ENCODE measurements at regions not wholly inside any gene's neighbourhood (a gene's known extent, or its start where the extent isn't known, plus 50 kb on each side); places are given as distances from the start of the nearest gene placed in this dataset.

DNA sequence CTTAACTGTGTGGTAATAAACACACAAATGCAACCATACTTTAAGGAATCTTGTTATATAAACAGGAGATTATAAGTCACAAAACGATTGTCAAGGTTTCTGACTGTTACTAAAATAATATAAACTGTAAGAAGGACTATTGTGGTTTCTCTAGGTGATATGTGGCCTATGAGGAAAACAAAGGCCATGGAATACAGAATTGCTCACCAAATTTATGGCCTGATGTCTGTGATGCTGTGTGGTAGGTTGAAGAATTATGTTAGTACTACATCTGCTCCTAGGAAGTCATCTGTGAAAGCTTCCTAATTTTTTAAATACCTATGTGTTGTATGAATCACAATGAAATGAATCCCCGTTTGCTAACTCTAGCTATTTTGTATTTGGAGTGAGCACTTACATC lies 875.4 kb upstream of the MAP3K7 start:
- DNase-seq (no peak), ATAC-seq (no peak)
- POLR2A ChIA-PET, result no interaction called here
- H3K9me3 Mint-ChIP-seq, result peaks cover 1% of the 10 kb centered on the region
- H3K4me1 Mint-ChIP-seq (ENCODE audit: low read depth), result no peaks in the 10 kb centered on the region
- H3K36me3 Mint-ChIP-seq (ENCODE audit: low read depth), result no peaks in the 10 kb centered on the region
- TF ChIP-seq, protein P1, sequence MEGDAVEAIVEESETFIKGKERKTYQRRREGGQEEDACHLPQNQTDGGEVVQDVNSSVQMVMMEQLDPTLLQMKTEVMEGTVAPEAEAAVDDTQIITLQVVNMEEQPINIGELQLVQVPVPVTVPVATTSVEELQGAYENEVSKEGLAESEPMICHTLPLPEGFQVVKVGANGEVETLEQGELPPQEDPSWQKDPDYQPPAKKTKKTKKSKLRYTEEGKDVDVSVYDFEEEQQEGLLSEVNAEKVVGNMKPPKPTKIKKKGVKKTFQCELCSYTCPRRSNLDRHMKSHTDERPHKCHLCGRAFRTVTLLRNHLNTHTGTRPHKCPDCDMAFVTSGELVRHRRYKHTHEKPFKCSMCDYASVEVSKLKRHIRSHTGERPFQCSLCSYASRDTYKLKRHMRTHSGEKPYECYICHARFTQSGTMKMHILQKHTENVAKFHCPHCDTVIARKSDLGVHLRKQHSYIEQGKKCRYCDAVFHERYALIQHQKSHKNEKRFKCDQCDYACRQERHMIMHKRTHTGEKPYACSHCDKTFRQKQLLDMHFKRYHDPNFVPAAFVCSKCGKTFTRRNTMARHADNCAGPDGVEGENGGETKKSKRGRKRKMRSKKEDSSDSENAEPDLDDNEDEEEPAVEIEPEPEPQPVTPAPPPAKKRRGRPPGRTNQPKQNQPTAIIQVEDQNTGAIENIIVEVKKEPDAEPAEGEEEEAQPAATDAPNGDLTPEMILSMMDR (IDR thresholded peaks at IDR 0.05), result no peak
- no peak overlapping the region for H3K4me3 Mint-ChIP-seq
- CTCF ChIA-PET, result no interaction called here
- intact Hi-C loops (cut with micrococcal nuclease), result no loop called here
- H3K27ac Mint-ChIP-seq, result no peak overlapping the region
- H3K27me3 Mint-ChIP-seq, result no peaks in the 10 kb centered on the region

DNA sequence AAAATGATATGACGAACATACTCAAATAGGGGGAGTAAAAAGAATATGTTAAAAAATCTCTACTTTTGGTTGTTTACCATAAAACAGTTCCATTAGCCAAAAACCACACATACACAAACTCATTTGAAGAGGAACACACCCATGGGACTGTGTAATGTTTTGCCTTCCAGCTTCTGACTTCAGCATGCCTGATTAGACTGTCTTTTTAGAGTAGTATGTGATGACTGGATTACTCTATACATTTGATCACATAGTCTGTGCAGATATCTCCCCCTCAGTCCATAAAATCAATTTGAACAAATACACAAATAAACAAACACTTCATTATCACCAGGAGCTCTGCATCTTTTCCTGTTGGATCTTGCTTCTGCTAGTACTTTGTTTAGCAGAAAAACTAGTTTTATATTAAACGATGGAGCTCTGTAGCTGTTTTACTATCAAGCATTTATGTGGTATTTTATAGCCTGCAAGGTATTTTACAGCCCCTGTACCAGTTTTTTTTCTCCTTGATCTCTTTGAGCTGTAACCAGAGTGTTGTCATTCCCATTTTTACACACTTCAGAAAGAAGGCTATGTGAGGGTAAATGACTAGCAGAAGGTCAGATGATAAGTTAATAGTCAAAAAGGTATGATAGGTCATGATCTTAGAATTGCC lies 866.5 kb upstream of the MAP3K7 start:
- Mint-ChIP-seq H3K9me3 (peaks cover 1% of the 10 kb centered on the region), H3K36me3 (ENCODE audit: low read depth) (no peaks in the 10 kb centered on the region), H3K4me3 (no peak overlapping the region), H3K4me1 (ENCODE audit: low read depth) (no peaks in the 10 kb centered on the region), H3K27ac (no peak overlapping the region), H3K27me3 (no peaks in the 10 kb centered on the region)
- DNase-seq, result no peak
- CTCF ChIA-PET, result no interaction called here
- ATAC-seq, result no peak
- TF ChIP-seq, protein P1 (IDR thresholded peaks at IDR 0.05), result no peak
- intact Hi-C loops (cut with micrococcal nuclease), result no loop called here
- POLR2A ChIA-PET, result no interaction called here

DNA sequence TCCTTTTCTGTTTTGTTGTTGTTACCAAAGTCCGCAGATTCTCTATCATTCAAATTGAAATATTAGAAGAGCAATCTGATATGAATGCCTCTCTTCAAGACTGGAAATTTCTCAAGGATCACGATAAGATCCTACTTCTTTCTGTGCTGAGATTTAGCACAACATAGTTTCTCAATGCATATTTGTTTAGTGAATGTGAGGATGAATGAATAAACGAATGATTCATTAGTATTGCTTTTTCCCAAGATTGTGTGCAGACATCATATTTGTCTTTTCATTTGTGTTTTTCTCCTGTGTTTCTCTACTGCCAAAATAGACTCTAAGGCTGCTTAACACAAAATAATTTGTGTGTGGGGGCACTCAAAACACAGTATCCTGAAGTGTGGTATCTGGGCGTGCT lies 862.7 kb upstream of the MAP3K7 start:
- TF ChIP-seq, protein P1 (IDR thresholded peaks at IDR 0.05), result no peak
- ATAC-seq, result no peak
- intact Hi-C loops (cut with micrococcal nuclease), result no loop called here
- Mint-ChIP-seq H3K27me3 (no peaks in the 10 kb centered on the region), H3K4me3 (no peak overlapping the region), H3K4me1 (ENCODE audit: low read depth) (no peaks in the 10 kb centered on the region), H3K27ac (no peak overlapping the region), H3K36me3 (ENCODE audit: low read depth) (no peaks in the 10 kb centered on the region), H3K9me3 (no peaks in the 10 kb centered on the region)
- ChIA-PET CTCF (no interaction called here), POLR2A (no interaction called here)
- no peak for DNase-seq

DNA sequence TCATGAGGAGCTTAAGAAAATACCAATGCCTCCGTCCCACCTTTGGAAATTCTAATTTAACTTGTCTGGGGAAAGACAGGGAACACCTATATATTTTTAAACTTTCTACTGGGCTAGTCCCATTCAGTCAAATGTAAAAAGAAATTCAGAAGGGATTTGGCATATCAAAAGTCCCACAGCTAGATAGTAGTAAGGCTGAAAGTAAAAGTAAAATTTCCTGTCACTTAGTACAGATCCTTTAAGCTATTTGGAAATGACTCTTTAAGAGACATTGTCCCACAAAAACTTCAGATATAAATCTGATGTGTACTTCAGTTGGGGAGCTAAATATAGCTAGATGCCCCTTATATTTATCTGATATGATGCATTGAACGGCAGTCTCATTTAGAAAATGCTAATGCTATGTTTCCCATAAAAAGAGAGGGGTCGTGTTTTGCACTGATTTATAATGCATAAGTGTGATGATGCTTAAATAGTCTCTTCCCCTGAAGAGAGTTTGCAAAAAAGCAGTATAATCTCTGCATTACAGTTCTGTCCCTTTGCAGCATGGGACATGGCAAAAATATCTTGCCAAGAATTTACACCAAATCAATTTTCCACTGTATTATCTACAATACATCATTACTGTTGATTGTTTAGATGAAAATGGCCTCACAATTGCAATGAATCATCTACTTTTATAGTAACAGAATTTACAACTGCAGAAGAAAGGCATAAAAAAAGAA lies 860.8 kb upstream of the MAP3K7 start:
- DNase-seq, result no peak
- no peaks in the 10 kb centered on the region for H3K4me1 Mint-ChIP-seq (ENCODE audit: low read depth)
- H3K4me3 Mint-ChIP-seq, result no peak overlapping the region
- TF ChIP-seq, protein P1 (IDR thresholded peaks at IDR 0.05), result no peak
- POLR2A ChIA-PET, result no interaction called here
- no peaks in the 10 kb centered on the region for H3K36me3 Mint-ChIP-seq (ENCODE audit: low read depth)
- H3K27ac Mint-ChIP-seq, result no peak overlapping the region
- H3K9me3 Mint-ChIP-seq, result no peaks in the 10 kb centered on the region
- no peaks in the 10 kb centered on the region for H3K27me3 Mint-ChIP-seq
- intact Hi-C loops (cut with micrococcal nuclease), result no loop called here
- ATAC-seq, result no peak
- CTCF ChIA-PET, result interaction anchor here (1.2 kb wide), 1 partner anchor 366 kb away, joined by 3 read pairs; no protein-coding TSS in a partner anchor

DNA sequence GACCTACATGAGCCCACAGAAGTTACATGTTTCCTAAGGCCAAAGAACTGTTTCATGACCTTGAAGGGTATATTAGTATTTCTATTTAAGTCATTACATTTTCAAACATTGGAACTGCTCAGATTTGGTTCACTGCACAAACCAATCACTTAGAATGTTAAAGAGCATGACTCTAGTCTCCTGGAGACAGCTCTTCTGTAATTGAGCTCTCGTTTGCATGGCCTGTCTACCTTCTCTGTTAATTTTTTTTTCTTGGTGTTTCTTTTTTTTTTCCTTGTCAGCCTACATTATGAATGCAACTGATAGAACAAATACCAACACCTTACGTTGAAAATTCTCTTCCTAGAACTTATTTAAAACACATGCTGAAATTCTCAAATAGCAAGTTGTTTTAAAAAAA lies 860.2 kb upstream of the MAP3K7 start:
- Mint-ChIP-seq H3K9me3 (no peaks in the 10 kb centered on the region), H3K36me3 (ENCODE audit: low read depth) (no peaks in the 10 kb centered on the region), H3K4me1 (ENCODE audit: low read depth) (no peaks in the 10 kb centered on the region), H3K4me3 (no peak overlapping the region), H3K27me3 (no peaks in the 10 kb centered on the region), H3K27ac (no peak overlapping the region)
- POLR2A ChIA-PET, result no interaction called here
- no peak for DNase-seq
- CTCF ChIA-PET, result interaction anchor here (1.2 kb wide), 1 partner anchor 366 kb away, joined by 3 read pairs; no protein-coding TSS in a partner anchor
- TF ChIP-seq, protein P1 (IDR thresholded peaks at IDR 0.05), result no peak
- intact Hi-C loops (cut with micrococcal nuclease), result no loop called here
- no peak for ATAC-seq

All from activated CD8-positive, alpha-beta T cell treated with anti-CD3 and anti-CD28 coated beads for 36 hours (primary cell).